H1 (cell line): ENCODE measurements at regions not wholly inside any gene's neighbourhood (a gene's known extent, or its start where the extent isn't known, plus 50 kb on each side); places are given as distances from the start of the nearest gene placed in this dataset.
A peak's percentile ranks its signal among the peaks of the same experiment; 100 is the strongest.

Experiments used
- CTCF ChIA-PET: fragments of 300-600 bp; sonication (Branson Sonifier 250); formaldehyde crosslinking; loops from one replicate; lab custom pipeline; 2021; ENCODE audit not compliant: partially characterized antibody; lab: Charles Lee
- POLR2A ChIA-PET: fragments of 300-600 bp; sonication (Branson Sonifier 250); formaldehyde crosslinking; loops from one replicate; lab custom pipeline; 2021; ENCODE audit warnings: inconsistent platforms; ENCODE audit not compliant: partially characterized antibody; lab: Charles Lee
- DNase-seq, 2 experiments: peaks; one replicate each; pipeline versions ENCODE4 v3.0.0 to v3.0.0-alpha.2; 2010 to 2022; ENCODE audit warnings: low spot score in 2 of 2, low read depth in 1 of 2, mixed read lengths in 1 of 2
- FAIRE-seq: peaks from 2 replicates; lab custom pipeline; 2011; peaks lifted over from hg19 to GRCh38; lab: Jason Lieb, UNC
- H2AFZ ChIP-seq: 2 replicates; pipeline ENCODE4 v1.8.1; 2012; ENCODE audit warnings: low read length, inconsistent platforms
- H2AK5ac ChIP-seq: 2 replicates; pipeline ENCODE4 v1.6.1; 2013; ENCODE audit warnings: low read depth, low read length
- H2BK120ac ChIP-seq: replicated peaks from 2 replicates; pipeline ENCODE3; 2013; ENCODE audit warnings: low read depth, low read length, inconsistent platforms
- H2BK12ac ChIP-seq: 2 replicates; pipeline ENCODE4 v1.6.1; 2013; ENCODE audit warnings: low read depth, low read length
- H2BK15ac ChIP-seq: 2 replicates; pipeline ENCODE4 v1.6.1; 2013; ENCODE audit warnings: low read length
- H2BK20ac ChIP-seq: 2 replicates; pipeline ENCODE4 v1.6.1; 2013; ENCODE audit warnings: low read length
- H2BK5ac ChIP-seq: 2 replicates; pipeline ENCODE4 v1.6.1; 2013; ENCODE audit warnings: low read depth, low read length
- H3K14ac ChIP-seq: 2 replicates; pipeline ENCODE4 v1.6.1; 2013; ENCODE audit warnings: inconsistent platforms; ENCODE audit not compliant: insufficient read length
- H3K18ac ChIP-seq: 2 replicates; pipeline ENCODE4 v1.6.1; 2013; ENCODE audit warnings: low read length; ENCODE audit errors: extremely low read depth
- H3K23ac ChIP-seq: 2 replicates; pipeline ENCODE4 v1.6.1; 2013; ENCODE audit warnings: inconsistent platforms; ENCODE audit not compliant: insufficient read length
- H3K23me2 ChIP-seq: 2 replicates; pipeline ENCODE4 v1.6.1; 2013; ENCODE audit warnings: low read depth, low read length
- H3K27ac ChIP-seq: 2 replicates; pipeline ENCODE4 v1.6.1; 2011; ENCODE audit warnings: low read depth, low read length, inconsistent platforms
- H3K27me3 ChIP-seq, 4 experiments: replicated peaks in 1 of 4; 1 replicate in 1 of 4; 2 replicates in 3 of 4; pipeline versions ENCODE4 v1.6.1 to v1.8.1; 2011 to 2013; ENCODE audit warnings: low read length in 3 of 4, mild to moderate bottlenecking in 3 of 4, inconsistent platforms in 2 of 4, mixed read lengths in 2 of 4, moderate library complexity in 1 of 4; ENCODE audit not compliant: control insufficient read depth in 3 of 4, insufficient read depth in 3 of 4; ENCODE audit errors: extremely low read depth in 1 of 4
- H3K36me3 ChIP-seq, 4 experiments: 2 replicates each; pipeline versions ENCODE4 v1.6.1 to v1.8.1; 2011 to 2013; ENCODE audit warnings: mild to moderate bottlenecking in 4 of 4, low read length in 3 of 4, moderate library complexity in 2 of 4, control low read depth in 1 of 4, inconsistent platforms in 1 of 4; ENCODE audit not compliant: insufficient read depth in 4 of 4, control insufficient read depth in 2 of 4
- H3K4ac ChIP-seq: replicated peaks from 2 replicates; pipeline ENCODE3; 2013; ENCODE audit warnings: low read length, low read depth, mixed read lengths, inconsistent platforms; ENCODE audit not compliant: insufficient read length
- H3K4me1 ChIP-seq, 4 experiments: replicated peaks in 1 of 4; 1 replicate in 1 of 4; 2 replicates in 3 of 4; pipeline versions ENCODE4 v1.6.1 to v1.8.1; 2011 to 2013; ENCODE audit warnings: low read length in 3 of 4, inconsistent platforms in 2 of 4, mixed read lengths in 1 of 4; ENCODE audit not compliant: insufficient read depth in 4 of 4, control insufficient read depth in 3 of 4
- H3K4me2 ChIP-seq, 2 experiments: 2 replicates each; pipeline versions ENCODE4 v1.6.1 to v1.8.1; 2011 to 2013; ENCODE audit warnings: low read depth in 2 of 2, low read length in 2 of 2, control low read depth in 1 of 2, inconsistent platforms in 1 of 2, mild to moderate bottlenecking in 1 of 2; ENCODE audit not compliant: insufficient read depth in 1 of 2
- H3K4me3 ChIP-seq, 4 experiments: fragments of 200-600, 300-600 bp in 1 of 4; sonication (generic), shearing (Covaris generic), sonication (Bioruptor Twin) in 1 of 4; 2 replicates each; pipeline versions ENCODE4 v1.5.1 to v1.8.1; 2011 to 2016; ENCODE audit warnings: low read length in 4 of 4, low read depth in 3 of 4, control low read depth in 2 of 4, inconsistent platforms in 2 of 4, mild to moderate bottlenecking in 2 of 4, mixed read lengths in 1 of 4, moderate library complexity in 1 of 4; ENCODE audit not compliant: insufficient read depth in 2 of 4; ENCODE audit errors: extremely low read depth in 1 of 4
- H3K56ac ChIP-seq: replicated peaks from 2 replicates; pipeline ENCODE3; 2013; ENCODE audit warnings: low read depth, mild to moderate bottlenecking, mixed read lengths, low read length, inconsistent platforms; ENCODE audit not compliant: insufficient read length
- H3K79me1 ChIP-seq: 2 replicates; pipeline ENCODE4 v1.6.1; 2013; ENCODE audit warnings: low read depth, low read length, control low read depth
- H3K79me2 ChIP-seq, 2 experiments: 2 replicates each; pipeline versions ENCODE4 v1.6.1 to v1.8.1; 2012 to 2013; ENCODE audit warnings: low read length in 2 of 2, mild to moderate bottlenecking in 2 of 2, inconsistent platforms in 1 of 2; ENCODE audit not compliant: insufficient read depth in 2 of 2, control insufficient read depth in 1 of 2
- H3K9ac ChIP-seq, 4 experiments: replicated peaks in 1 of 4; 1 replicate in 1 of 4; 2 replicates in 3 of 4; pipeline versions ENCODE4 v1.6.1 to v1.8.1; 2011 to 2013; ENCODE audit warnings: low read depth in 3 of 4, low read length in 3 of 4, control low read depth in 2 of 4, mild to moderate bottlenecking in 2 of 4, moderate library complexity in 2 of 4, inconsistent platforms in 1 of 4; ENCODE audit errors: extremely low read depth in 1 of 4
- H3K9me3 ChIP-seq, 2 experiments: 2 replicates each; pipeline versions ENCODE4 v1.6.1 to v1.8.1; 2012 to 2013; ENCODE audit warnings: mild to moderate bottlenecking in 2 of 2, moderate library complexity in 2 of 2, control low read depth in 1 of 2, inconsistent platforms in 1 of 2, low read depth in 1 of 2, low read length in 1 of 2, mixed read lengths in 1 of 2; ENCODE audit not compliant: insufficient read depth in 2 of 2
- H4K20me1 ChIP-seq, 2 experiments: replicated peaks in 1 of 2; 2 replicates each; pipeline versions ENCODE3 to v1.8.1; 2011 to 2013; ENCODE audit warnings: inconsistent platforms in 2 of 2, low read length in 2 of 2, mild to moderate bottlenecking in 1 of 2; ENCODE audit not compliant: insufficient read depth in 2 of 2, control insufficient read depth in 1 of 2
- H4K5ac ChIP-seq: 2 replicates; pipeline ENCODE4 v1.6.1; 2013; ENCODE audit warnings: low read length, low read depth, mixed read lengths, inconsistent platforms; ENCODE audit not compliant: insufficient read length
- H4K8ac ChIP-seq: 2 replicates; pipeline ENCODE4 v1.8.0; 2013; ENCODE audit warnings: mild to moderate bottlenecking, moderate library complexity, low read length, inconsistent platforms; ENCODE audit not compliant: insufficient read depth; ENCODE audit errors: extremely low read depth
- H4K91ac ChIP-seq: replicated peaks from 2 replicates; pipeline ENCODE3; 2013; ENCODE audit warnings: low read length, mixed read lengths, inconsistent platforms; ENCODE audit not compliant: insufficient read length
- BCL11A ChIP-seq, 2 experiments: IDR thresholded peaks; one replicate each; pipeline ENCODE4 v1.6.1; 2011; ENCODE audit warnings: low read depth in 2 of 2, low read length in 2 of 2, mild to moderate bottlenecking in 2 of 2
- CTCF ChIP-seq, 3 experiments: IDR thresholded peaks; 1 replicate in 2 of 3; 2 replicates in 1 of 3; pipeline versions ENCODE4 v1.5.1 to v1.6.1; 2011; ENCODE audit warnings: low read length in 3 of 3, mild to moderate bottlenecking in 3 of 3, inconsistent platforms in 2 of 3, low read depth in 1 of 3, moderate library complexity in 1 of 3; ENCODE audit not compliant: insufficient read depth in 1 of 3; ENCODE audit errors: control extremely low read depth in 1 of 3
- RAD21 ChIP-seq, 2 experiments: IDR thresholded peaks in 1 of 2; conservative IDR thresholded peaks in 1 of 2; 2 replicates each; pipeline ENCODE4 v1.6.1; 2011; ENCODE audit warnings: low read depth in 2 of 2, low read length in 2 of 2, improper control_type of control experiment in 1 of 2, inconsistent platforms in 1 of 2, mild to moderate bottlenecking in 1 of 2, moderate library complexity in 1 of 2
- WGBS, 2 experiments: shearing (Covaris generic) in 1 of 2; methylation state at CpG; one replicate each; pipeline versions ENCODE4 v1.1.6 to v1.1.7; 2013 to 2015; ENCODE audit warnings: low lambda C conversion rate in 2 of 2, mixed read lengths in 2 of 2, inconsistent platforms in 1 of 2, low coverage in 1 of 2, missing lambda C conversion rate in 1 of 2; ENCODE audit not compliant: insufficient replicate concordance in 2 of 2, insufficient coverage in 1 of 2, insufficient read length in 1 of 2; ENCODE audit errors: extremely low coverage in 1 of 2, missing lambda C conversion rate in 1 of 2; 5-methylcytosine and 5-hydroxymethylcytosine counted together

DNA sequence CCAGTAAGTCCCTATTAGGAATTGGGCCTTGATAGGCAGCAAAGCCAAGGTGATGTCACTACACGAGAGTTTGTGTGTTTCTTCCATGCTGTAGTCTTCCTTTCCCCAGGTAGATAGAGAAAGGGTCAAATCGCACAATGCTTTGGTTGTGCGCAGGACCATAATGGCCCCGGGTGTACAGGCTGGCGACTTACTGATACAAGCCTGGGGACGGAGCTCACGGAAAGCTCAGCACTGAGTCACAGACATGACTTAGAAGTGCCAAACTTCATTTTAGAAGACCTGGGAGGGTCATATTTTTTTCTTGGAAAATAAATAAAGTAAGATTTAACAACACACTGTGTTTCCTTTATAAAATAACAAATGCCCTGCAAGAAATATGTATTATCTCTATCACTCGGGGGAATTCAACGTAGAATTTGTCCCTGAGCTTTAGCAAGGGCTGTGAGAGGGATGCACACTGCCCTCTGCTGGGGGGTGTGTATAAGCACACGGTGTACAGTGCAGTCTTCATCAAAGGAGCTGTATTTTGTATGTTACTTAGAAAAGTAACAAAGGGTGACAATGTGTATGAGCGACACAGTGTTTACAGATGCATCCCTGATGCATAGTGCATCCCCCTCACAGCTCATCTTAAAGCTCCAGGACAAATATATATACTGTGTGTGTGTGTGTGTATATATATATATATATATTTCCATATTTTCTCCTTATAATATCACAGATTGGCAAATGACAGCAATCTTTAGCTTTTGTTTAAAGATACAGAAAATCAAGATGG is 254.5 kb upstream of the VEGFC start:
- FAIRE-seq: peak; percentile 69
- Histone ChIP-seq H3K23ac (no peak overlapping the region), H3K23me2 (no peaks in the 10 kb centered on the region), H2AFZ (peak overlapping the region; percentile 94; the same call in 1 of the 2 replicates), H3K9ac (no peak overlapping the region), H2AK5ac (no peak overlapping the region), H4K8ac (no peak overlapping the region), H3K79me1 (no peaks in the 10 kb centered on the region), H3K4me3 (no peak overlapping the region), H3K79me2 (no peaks in the 10 kb centered on the region), H3K9me3 (no peaks in the 10 kb centered on the region), H3K4me1 (no peaks in the 10 kb centered on the region), H3K36me3 (no peaks in the 10 kb centered on the region), H2BK20ac (no peak overlapping the region), H3K4ac (no peak overlapping the region), H3K56ac (no peak overlapping the region), H2BK5ac (no peak overlapping the region), H3K27me3 (no peaks in the 10 kb centered on the region), H2BK15ac (no peak overlapping the region), H2BK12ac (no peak overlapping the region), H2BK120ac (no peak overlapping the region), H3K4me2 (no peak overlapping the region), H4K20me1 (no peaks in the 10 kb centered on the region), H3K14ac (no peak overlapping the region), H4K91ac (no peak overlapping the region), H3K18ac (no peak overlapping the region), H4K5ac (no peak overlapping the region), H3K27ac (no peak overlapping the region)
- CTCF ChIA-PET: interaction anchor here (0.6 to 2.7 kb wide), 80 partner anchors 8 to 1942 kb away, joined by 3 to 28 read pairs (median 4); no protein-coding TSS in a partner anchor
- peak in 1 of 2 experiments; percentile 72 for DNase-seq
- POLR2A ChIA-PET: no interaction called here
- WGBS, 2 experiments: 65% methylated on average over 11 of the region's 11 CpGs; no CpG with 5 or more reads in 1 of the 2 experiments
- TF ChIP-seq RAD21 (IDR thresholded peaks at IDR 0.05 in 1 of 2, conservative IDR thresholded peaks at IDR 0.05 in 1 of 2; ENCODE audit: low read depth in 2 of 2, low read length in 2 of 2) (peak; percentile 71 to 78), CTCF (IDR thresholded peaks at IDR 0.05; ENCODE audit: control extremely low read depth in 1 of 3, insufficient read depth in 1 of 3, low read depth in 1 of 3, low read length in 3 of 3) (peak; percentile 56 to 71 (median 65)), BCL11A (IDR thresholded peaks at IDR 0.05; ENCODE audit: low read depth in 2 of 2, low read length in 2 of 2) (no peak)
